ENCODE measurements at regions not wholly inside any gene's neighbourhood (a gene's known extent, or its start where the extent isn't known, plus 50 kb on each side); places are given as distances from the start of the nearest gene placed in this dataset.

- no peak overlapping the region for H3K4me3 ChIP-seq
- no peak for TF ChIP-seq EP300 (IDR thresholded peaks at IDR 0.05)
- TF ChIP-seq POLR2A (IDR thresholded peaks at IDR 0.05) = no peak
- TF ChIP-seq CTCF (IDR thresholded peaks at IDR 0.05) = no peak
- no peaks in the 10 kb centered on the region for H3K9me3 ChIP-seq
- H3K36me3 ChIP-seq = no peaks in the 10 kb centered on the region
- H3K27ac ChIP-seq = no peak overlapping the region
- intact Hi-C loops (cut with DNase I) = no loop called here
- no peaks in the 10 kb centered on the region for H3K4me1 ChIP-seq (ENCODE audit: insufficient read depth)
- DNase-seq = no peak
- no peaks in the 10 kb centered on the region for H3K27me3 ChIP-seq
- WGBS, 3 donors = 56 to 64% (median 61%) methylated on average over 11 of the region's 11 CpGs
Measured at GRCh38 chr10:128222332-128222849, 96.2 kb upstream of the MKI67 start.

GRCh38 chr10:128230401-128230800 is 104.2 kb upstream of the MKI67 start:
- Histone ChIP-seq H3K4me3 (no peak overlapping the region), H3K36me3 (no peaks in the 10 kb centered on the region), H3K27ac (no peak overlapping the region), H3K4me1 (ENCODE audit: insufficient read depth) (no peaks in the 10 kb centered on the region), H3K27me3 (no peaks in the 10 kb centered on the region), H3K9me3 (peaks cover 0 to 5% of the 10 kb centered on the region in 2 donors)
- DNase-seq = no peak
- TF ChIP-seq CTCF (IDR thresholded peaks at IDR 0.05) (no peak), EP300 (IDR thresholded peaks at IDR 0.05) (no peak), POLR2A (IDR thresholded peaks at IDR 0.05) (no peak)
- intact Hi-C loops (cut with DNase I) = no loop called here

- no peak for TF ChIP-seq CTCF (IDR thresholded peaks at IDR 0.05)
- TF ChIP-seq EP300 (IDR thresholded peaks at IDR 0.05) = no peak
- TF ChIP-seq POLR2A (IDR thresholded peaks at IDR 0.05) = no peak
- no peaks in the 10 kb centered on the region for H3K4me1 ChIP-seq (ENCODE audit: insufficient read depth)
- H3K9me3 ChIP-seq = peaks cover 0 to 5% of the 10 kb centered on the region in 2 donors
- no peak overlapping the region for H3K4me3 ChIP-seq
- H3K27me3 ChIP-seq = no peaks in the 10 kb centered on the region
- intact Hi-C loops (cut with DNase I) = no loop called here
- no peak overlapping the region for H3K27ac ChIP-seq
- H3K36me3 ChIP-seq = no peaks in the 10 kb centered on the region
- WGBS, 3 donors = 74 to 83% (median 77%) methylated on average over 2 of the region's 2 CpGs
- DNase-seq = no peak
Measured at GRCh38 chr10:128233422-128233821, 107.2 kb upstream of the MKI67 start.

- no peak for DNase-seq
- no peaks in the 10 kb centered on the region for H3K27me3 ChIP-seq
- H3K27ac ChIP-seq = no peak overlapping the region
- H3K4me3 ChIP-seq = no peak overlapping the region
- intact Hi-C loops (cut with DNase I) = no loop called here
- WGBS, 3 donors = 65 to 74% (median 69%) methylated on average over 5 of the region's 5 CpGs
- H3K9me3 ChIP-seq = peaks cover 0 to 5% of the 10 kb centered on the region in 2 donors
- no peaks in the 10 kb centered on the region for H3K36me3 ChIP-seq
- H3K4me1 ChIP-seq (ENCODE audit: insufficient read depth) = no peaks in the 10 kb centered on the region
- TF ChIP-seq EP300 (IDR thresholded peaks at IDR 0.05) = no peak
- TF ChIP-seq POLR2A (IDR thresholded peaks at IDR 0.05) = no peak
Measured at GRCh38 chr10:128237710-128238109, 111.5 kb upstream of the MKI67 start.

GRCh38 chr10:128241023-128241422 is 114.8 kb upstream of the MKI67 start:
- no peaks in the 10 kb centered on the region for H3K4me1 ChIP-seq (ENCODE audit: insufficient read depth)
- H3K9me3 ChIP-seq = no peaks in the 10 kb centered on the region
- DNase-seq = no peak
- no peak overlapping the region for H3K4me3 ChIP-seq
- 81 to 88% (median 82%) methylated on average over 7 of the region's 7 CpGs for WGBS, 3 donors
- no peaks in the 10 kb centered on the region for H3K27me3 ChIP-seq
- intact Hi-C loops (cut with DNase I) = no loop called here
- H3K27ac ChIP-seq = no peak overlapping the region
- H3K36me3 ChIP-seq = no peaks in the 10 kb centered on the region
- TF ChIP-seq CTCF (IDR thresholded peaks at IDR 0.05) (no peak), POLR2A (IDR thresholded peaks at IDR 0.05) (no peak), EP300 (IDR thresholded peaks at IDR 0.05) (no peak)

Data from ovary (tissue), 7 donors.